OCI-LY1 (cell line): ENCODE measurements at regions not wholly inside any gene's neighbourhood (a gene's known extent, or its start where the extent isn't known, plus 50 kb on each side); places are given as distances from the start of the nearest gene placed in this dataset.

Source experiments
- H2AFZ ChIP-seq: fragments of 200-600 bp; sonication (generic), shearing (Covaris generic); 2 replicates; pipeline ENCODE4 v1.6.0; 2014; ENCODE audit warnings: antibody characterized with exemption, mild to moderate bottlenecking, low read length
- H3F3A ChIP-seq: fragments of 200-600 bp; sonication (generic), shearing (Covaris generic); 2 replicates; pipeline ENCODE4 v1.6.0; 2014; ENCODE audit warnings: mild to moderate bottlenecking, antibody characterized with exemption, low read length, moderate library complexity; ENCODE audit not compliant: insufficient read depth
- H3K27ac ChIP-seq: fragments of 200-600 bp; sonication (generic); 2 replicates; pipeline ENCODE4 v1.5.1; 2014; ENCODE audit warnings: low read length, mixed run types, mild to moderate bottlenecking, low read depth; ENCODE audit not compliant: poor library complexity, severe bottlenecking
- H3K27me3 ChIP-seq: fragments of 200-600 bp; sonication (generic); 2 replicates; pipeline ENCODE4 v1.6.0; 2014; ENCODE audit warnings: antibody characterized with exemption, mild to moderate bottlenecking, low read length, moderate library complexity; ENCODE audit not compliant: insufficient read depth
- H3K36me3 ChIP-seq: fragments of 200-600 bp; sonication (generic); 2 replicates; pipeline ENCODE4 v1.6.1; 2014; ENCODE audit warnings: mild to moderate bottlenecking, antibody characterized with exemption, low read length, moderate library complexity, mixed read lengths; ENCODE audit not compliant: insufficient read depth
- H3K4me1 ChIP-seq: fragments of 200-600 bp; sonication (generic); 2 replicates; pipeline ENCODE4 v1.5.1; 2014; ENCODE audit warnings: mild to moderate bottlenecking, low read length, moderate library complexity; ENCODE audit not compliant: insufficient read depth, severe bottlenecking
- H3K4me2 ChIP-seq: fragments of 200-600 bp; sonication (generic), shearing (Covaris generic); 2 replicates; pipeline ENCODE4 v1.6.1; 2014; ENCODE audit warnings: low read length
- H3K4me3 ChIP-seq: fragments of 200-600 bp; sonication (generic); 2 replicates; pipeline ENCODE4 v1.5.1; 2014; ENCODE audit warnings: low read length, low read depth, mild to moderate bottlenecking, mixed read lengths; ENCODE audit not compliant: poor library complexity, severe bottlenecking
- H3K79me2 ChIP-seq: fragments of 200-600 bp; shearing (Covaris generic); 2 replicates; pipeline ENCODE4 v1.6.1; 2016; ENCODE audit warnings: mixed run types, low read length, mixed read lengths; ENCODE audit not compliant: insufficient read depth
- H3K9ac ChIP-seq: fragments of 200-600 bp; sonication (generic), shearing (Covaris generic); 2 replicates; pipeline ENCODE4 v1.6.1; 2014; ENCODE audit warnings: mild to moderate bottlenecking, low read length, mixed read lengths
- H3K9me2 ChIP-seq: fragments of 200-600 bp; sonication (generic), shearing (Covaris generic); 2 replicates; pipeline ENCODE4 v1.6.1; 2014; ENCODE audit warnings: low read depth, mild to moderate bottlenecking, low read length, mixed read lengths
- H3K9me3 ChIP-seq: fragments of 200-600 bp; shearing (Covaris generic); 2 replicates; pipeline ENCODE4 v1.6.1; 2014; ENCODE audit warnings: low read length, mixed read lengths
- H4K20me1 ChIP-seq: fragments of 200-600 bp; sonication (generic), shearing (Covaris generic); 2 replicates; pipeline ENCODE4 v1.6.0; 2016; ENCODE audit warnings: mild to moderate bottlenecking, low read length; ENCODE audit not compliant: insufficient read depth
- EZH2 ChIP-seq: fragments of 200-600 bp; sonication (generic), shearing (Covaris generic); IDR thresholded peaks from 2 replicates; pipeline ENCODE4 v1.8.0; 2017; ENCODE audit warnings: borderline replicate concordance, mixed run types, mild to moderate bottlenecking, antibody characterized with exemption, low read length, moderate library complexity, mixed read lengths
- TF ChIP-seq, protein P1 (sequence below): fragments of 200-600 bp; sonication (generic), shearing (Covaris generic); IDR thresholded peaks from 2 replicates; pipeline ENCODE4 v1.5.1; 2017; ENCODE audit warnings: mild to moderate bottlenecking, antibody characterized with exemption, low read length, moderate library complexity, mixed read lengths

GRCh38 chr1:78224246-78224785 is 178.6 kb downstream of the GIPC2 start:
- TF ChIP-seq EZH2: no peak
- TF ChIP-seq, protein P1, sequence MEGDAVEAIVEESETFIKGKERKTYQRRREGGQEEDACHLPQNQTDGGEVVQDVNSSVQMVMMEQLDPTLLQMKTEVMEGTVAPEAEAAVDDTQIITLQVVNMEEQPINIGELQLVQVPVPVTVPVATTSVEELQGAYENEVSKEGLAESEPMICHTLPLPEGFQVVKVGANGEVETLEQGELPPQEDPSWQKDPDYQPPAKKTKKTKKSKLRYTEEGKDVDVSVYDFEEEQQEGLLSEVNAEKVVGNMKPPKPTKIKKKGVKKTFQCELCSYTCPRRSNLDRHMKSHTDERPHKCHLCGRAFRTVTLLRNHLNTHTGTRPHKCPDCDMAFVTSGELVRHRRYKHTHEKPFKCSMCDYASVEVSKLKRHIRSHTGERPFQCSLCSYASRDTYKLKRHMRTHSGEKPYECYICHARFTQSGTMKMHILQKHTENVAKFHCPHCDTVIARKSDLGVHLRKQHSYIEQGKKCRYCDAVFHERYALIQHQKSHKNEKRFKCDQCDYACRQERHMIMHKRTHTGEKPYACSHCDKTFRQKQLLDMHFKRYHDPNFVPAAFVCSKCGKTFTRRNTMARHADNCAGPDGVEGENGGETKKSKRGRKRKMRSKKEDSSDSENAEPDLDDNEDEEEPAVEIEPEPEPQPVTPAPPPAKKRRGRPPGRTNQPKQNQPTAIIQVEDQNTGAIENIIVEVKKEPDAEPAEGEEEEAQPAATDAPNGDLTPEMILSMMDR: no peak
- no peak overlapping the region for H3K4me2 ChIP-seq
- no peak overlapping the region for H3K27ac ChIP-seq
- H3K4me3 ChIP-seq: no peak overlapping the region
- no peaks in the 10 kb centered on the region for H3K9me2 ChIP-seq
- no peaks in the 10 kb centered on the region for H4K20me1 ChIP-seq
- no peaks in the 10 kb centered on the region for H3K9me3 ChIP-seq
- H3K27me3 ChIP-seq: no peaks in the 10 kb centered on the region
- H3K9ac ChIP-seq: no peak overlapping the region
- no peaks in the 10 kb centered on the region for H3K4me1 ChIP-seq
- H2AFZ ChIP-seq: no peak overlapping the region
- no peaks in the 10 kb centered on the region for H3F3A ChIP-seq
- no peaks in the 10 kb centered on the region for H3K79me2 ChIP-seq
- H3K36me3 ChIP-seq: no peaks in the 10 kb centered on the region

DNA sequence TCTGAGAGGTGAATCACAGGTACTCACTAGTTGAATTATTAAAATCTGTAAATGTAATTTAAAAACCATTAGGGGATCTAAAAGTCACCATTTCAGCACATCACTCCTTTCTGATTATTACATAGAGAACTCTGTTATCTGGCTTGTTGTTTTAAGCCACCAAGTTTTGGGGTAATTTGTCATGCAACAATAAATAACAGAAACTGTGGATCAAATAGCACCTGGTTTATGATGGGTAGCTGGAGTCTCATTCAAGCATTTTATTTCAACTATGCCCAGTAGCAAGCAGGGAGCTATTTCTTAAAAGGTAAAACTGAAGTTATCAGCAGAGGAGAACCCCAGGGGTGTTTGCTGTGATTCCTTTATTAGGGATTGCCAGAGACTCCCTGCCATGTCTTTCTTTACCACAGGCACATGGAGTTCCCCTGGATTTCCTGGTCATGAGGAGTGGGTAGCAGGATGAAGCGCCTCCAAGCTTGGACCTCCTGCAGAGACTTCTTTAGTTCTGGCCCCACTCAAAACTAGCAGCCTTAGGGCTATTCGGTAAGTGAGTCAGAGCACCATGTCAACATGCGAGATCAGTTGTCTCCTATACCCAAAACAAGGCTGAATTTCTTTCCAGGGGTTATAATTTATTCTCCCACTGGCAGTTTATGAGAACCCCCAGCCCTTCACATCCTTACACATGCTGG is 179.2 kb downstream of the GIPC2 start:
- H3K4me2 ChIP-seq: no peak overlapping the region
- H3K79me2 ChIP-seq: no peaks in the 10 kb centered on the region
- no peak overlapping the region for H2AFZ ChIP-seq
- H3K9ac ChIP-seq: no peak overlapping the region
- H3K36me3 ChIP-seq: no peaks in the 10 kb centered on the region
- no peaks in the 10 kb centered on the region for H3K4me1 ChIP-seq
- H4K20me1 ChIP-seq: no peaks in the 10 kb centered on the region
- no peak overlapping the region for H3K27ac ChIP-seq
- no peak for TF ChIP-seq EZH2
- TF ChIP-seq, protein P1: no peak
- no peaks in the 10 kb centered on the region for H3F3A ChIP-seq
- no peaks in the 10 kb centered on the region for H3K9me3 ChIP-seq
- no peaks in the 10 kb centered on the region for H3K9me2 ChIP-seq
- H3K4me3 ChIP-seq: no peak overlapping the region
- H3K27me3 ChIP-seq: no peaks in the 10 kb centered on the region

GRCh38 chr1:78226784-78227183 is 181.0 kb downstream of the GIPC2 start:
- H3K4me3 ChIP-seq: no peak overlapping the region
- no peak for TF ChIP-seq EZH2
- TF ChIP-seq, protein P1: no peak
- H4K20me1 ChIP-seq: no peaks in the 10 kb centered on the region
- no peaks in the 10 kb centered on the region for H3K79me2 ChIP-seq
- no peaks in the 10 kb centered on the region for H3K36me3 ChIP-seq
- no peaks in the 10 kb centered on the region for H3K9me2 ChIP-seq
- no peaks in the 10 kb centered on the region for H3K9me3 ChIP-seq
- H3K4me2 ChIP-seq: no peak overlapping the region
- no peak overlapping the region for H3K27ac ChIP-seq
- H2AFZ ChIP-seq: no peak overlapping the region
- no peaks in the 10 kb centered on the region for H3K27me3 ChIP-seq
- no peak overlapping the region for H3K9ac ChIP-seq
- H3F3A ChIP-seq: no peaks in the 10 kb centered on the region
- no peaks in the 10 kb centered on the region for H3K4me1 ChIP-seq
